D721Med (cell line): ENCODE measurements at regions not wholly inside any gene's neighbourhood (a gene's known extent, or its start where the extent isn't known, plus 50 kb on each side); places are given as distances from the start of the nearest gene placed in this dataset.

Source experiments
- DNase-seq: peaks from one replicate; pipeline ENCODE4 v3.0.0; 2011; ENCODE audit warnings: low spot score; ENCODE audit not compliant: insufficient read length
- FAIRE-seq: peaks from 2 replicates; lab custom pipeline; 2011; peaks lifted over from hg19 to GRCh38; lab: Jason Lieb, UNC
- TF ChIP-seq, protein P1 (sequence below): IDR thresholded peaks from 2 replicates; pipeline ENCODE4 v1.5.1; 2012; ENCODE audit warnings: mild to moderate bottlenecking, control low read depth; ENCODE audit not compliant: insufficient read depth; ENCODE audit errors: missing control alignments

DNA sequence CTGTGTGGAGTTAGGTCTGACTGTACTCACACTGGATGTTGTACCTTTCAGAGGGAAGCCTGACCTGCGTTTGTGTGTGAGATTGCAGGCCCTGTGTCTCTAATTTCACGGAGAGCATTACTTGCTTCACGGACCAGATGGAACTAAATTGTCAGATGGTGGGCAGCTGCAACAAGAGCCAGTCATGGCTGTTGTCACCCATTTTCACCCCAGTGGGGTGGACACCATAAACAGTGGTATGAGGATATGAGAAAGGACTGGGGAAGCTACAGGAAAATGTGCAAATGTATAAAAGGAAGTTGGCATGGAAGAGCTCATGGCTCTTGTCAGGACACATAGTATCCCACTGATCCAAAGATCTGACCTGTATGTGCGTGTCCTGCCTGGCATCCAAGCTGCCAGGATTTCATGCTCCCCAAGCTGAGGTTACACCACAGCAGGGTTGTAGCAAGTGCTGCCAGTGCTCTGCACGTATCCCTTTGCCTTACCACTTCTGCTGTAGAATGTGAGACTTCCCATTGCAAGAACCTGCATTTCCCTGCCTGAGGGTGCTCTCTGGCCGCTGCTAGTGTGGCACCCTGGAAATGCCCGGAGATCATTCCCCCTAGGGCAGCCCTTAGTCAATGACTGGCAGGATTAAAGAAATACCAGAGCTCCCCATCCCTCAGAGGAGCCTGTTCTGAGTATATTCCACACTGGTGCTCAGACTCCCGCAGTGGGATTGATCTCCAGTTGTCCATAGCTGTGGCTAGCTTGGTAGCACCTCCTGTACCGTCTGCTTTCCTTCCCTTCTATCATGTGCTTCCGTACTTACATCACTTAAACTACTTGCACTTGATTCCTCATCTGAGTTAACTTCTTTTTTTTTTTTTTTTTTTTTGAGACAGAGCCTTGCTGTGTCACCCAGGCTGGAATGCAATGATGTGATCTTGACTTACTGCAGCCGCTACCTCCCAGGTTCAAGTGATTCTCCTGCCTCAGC lies 70.4 kb upstream of the TANC2 start:
- FAIRE-seq (no peak), DNase-seq (no peak)
- TF ChIP-seq, protein P1, sequence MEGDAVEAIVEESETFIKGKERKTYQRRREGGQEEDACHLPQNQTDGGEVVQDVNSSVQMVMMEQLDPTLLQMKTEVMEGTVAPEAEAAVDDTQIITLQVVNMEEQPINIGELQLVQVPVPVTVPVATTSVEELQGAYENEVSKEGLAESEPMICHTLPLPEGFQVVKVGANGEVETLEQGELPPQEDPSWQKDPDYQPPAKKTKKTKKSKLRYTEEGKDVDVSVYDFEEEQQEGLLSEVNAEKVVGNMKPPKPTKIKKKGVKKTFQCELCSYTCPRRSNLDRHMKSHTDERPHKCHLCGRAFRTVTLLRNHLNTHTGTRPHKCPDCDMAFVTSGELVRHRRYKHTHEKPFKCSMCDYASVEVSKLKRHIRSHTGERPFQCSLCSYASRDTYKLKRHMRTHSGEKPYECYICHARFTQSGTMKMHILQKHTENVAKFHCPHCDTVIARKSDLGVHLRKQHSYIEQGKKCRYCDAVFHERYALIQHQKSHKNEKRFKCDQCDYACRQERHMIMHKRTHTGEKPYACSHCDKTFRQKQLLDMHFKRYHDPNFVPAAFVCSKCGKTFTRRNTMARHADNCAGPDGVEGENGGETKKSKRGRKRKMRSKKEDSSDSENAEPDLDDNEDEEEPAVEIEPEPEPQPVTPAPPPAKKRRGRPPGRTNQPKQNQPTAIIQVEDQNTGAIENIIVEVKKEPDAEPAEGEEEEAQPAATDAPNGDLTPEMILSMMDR, result no peak

DNA sequence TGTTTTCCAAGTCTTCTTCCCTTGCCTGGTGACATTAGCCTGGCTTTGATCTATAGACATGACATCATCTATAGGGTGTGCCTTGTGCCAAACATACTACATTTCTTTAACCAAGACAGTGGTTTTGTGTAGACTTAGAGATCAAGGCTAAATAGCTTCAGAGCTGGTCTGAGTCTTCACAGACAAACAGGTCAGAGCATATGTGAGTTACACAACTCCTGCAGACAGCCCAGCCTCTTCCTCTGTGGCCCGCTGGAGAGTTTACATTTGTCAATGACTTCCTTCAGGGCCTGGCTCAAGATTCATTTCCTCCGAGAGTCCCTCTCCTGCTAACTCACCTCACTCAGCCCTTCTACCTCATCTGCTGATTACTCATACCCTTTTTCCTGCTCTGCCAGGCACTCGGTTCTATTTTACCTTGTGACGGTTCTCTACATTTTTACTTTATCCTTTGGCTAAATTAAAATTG lies 73.1 kb upstream of the TANC2 start:
- FAIRE-seq (no peak), DNase-seq (no peak)
- TF ChIP-seq, protein P1, result no peak

DNA sequence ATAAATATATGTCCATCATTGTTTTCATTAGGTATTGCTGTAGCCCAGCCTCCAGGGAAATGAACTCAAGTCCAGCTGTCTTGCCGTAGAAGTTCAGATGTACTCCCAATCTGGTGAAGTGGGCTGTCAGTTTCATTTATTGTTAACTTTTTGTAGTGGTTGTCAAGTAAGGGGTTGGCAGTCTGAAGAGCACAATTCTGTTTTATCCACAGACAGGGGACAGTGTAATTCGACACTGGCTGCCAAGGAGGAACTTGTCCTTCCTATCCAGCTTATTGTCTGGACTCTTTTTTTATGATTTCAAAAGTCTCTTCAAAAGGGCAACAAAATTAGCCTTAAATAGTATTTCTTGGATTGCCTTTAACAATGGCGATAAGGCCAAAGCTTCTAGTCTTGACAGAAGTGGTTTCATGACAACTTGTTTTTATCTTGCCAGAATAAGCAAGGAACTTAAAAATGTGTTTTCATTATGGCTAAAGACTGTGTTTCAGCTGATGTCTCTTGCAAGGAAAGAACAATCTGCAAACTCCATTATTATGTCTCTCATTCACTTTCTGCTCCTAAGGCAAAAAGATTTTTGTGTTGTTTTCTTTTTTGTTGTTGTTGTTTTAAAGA lies 73.9 kb upstream of the TANC2 start:
- FAIRE-seq (no peak), DNase-seq (no peak)
- TF ChIP-seq, protein P1, result no peak

DNA sequence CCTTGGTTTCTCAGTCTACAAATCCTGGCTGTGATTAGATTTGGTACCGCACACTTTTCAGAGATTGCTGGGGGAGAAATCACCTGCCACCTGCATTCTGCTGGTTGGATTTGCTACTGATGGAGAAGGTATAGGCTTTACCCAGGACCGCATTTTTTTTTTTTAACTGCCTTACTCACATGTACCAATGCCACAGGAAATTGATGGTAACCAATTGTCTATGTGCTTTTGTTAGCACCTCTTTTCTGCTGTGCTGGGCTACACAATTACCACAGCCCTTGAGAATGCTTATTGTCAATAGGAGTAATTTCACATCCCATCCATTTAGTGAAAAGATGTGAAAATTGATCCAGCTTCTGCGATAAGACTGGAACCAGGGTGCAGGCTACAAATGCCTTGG lies 74.4 kb upstream of the TANC2 start:
- TF ChIP-seq, protein P1, result no peak
- FAIRE-seq, result no peak

DNA sequence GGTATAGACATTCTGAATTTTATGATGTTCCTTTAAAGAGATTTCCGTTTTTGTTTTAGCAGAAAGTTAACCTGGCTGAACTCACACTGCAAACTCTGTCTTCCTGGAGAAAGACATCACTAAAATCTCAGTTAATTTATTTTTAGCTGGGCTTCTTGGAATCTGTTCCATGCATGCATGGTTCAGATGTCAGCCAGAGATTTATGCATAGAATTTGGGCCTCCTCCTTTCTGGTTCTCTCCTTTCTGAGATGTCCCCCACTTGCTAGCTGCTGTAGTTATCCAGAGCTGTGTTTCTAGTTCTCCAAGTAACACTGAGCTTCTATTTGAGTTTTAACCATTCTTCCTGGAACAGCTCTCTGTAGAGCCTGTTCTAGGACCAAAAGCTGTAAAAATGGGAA lies 77.3 kb upstream of the TANC2 start:
- TF ChIP-seq, protein P1, result no peak
- DNase-seq, result no peak
- FAIRE-seq, result no peak

More for the DNA sequence above, 74.4 kb upstream of the TANC2 start:
- DNase-seq, result no peak

DNA sequence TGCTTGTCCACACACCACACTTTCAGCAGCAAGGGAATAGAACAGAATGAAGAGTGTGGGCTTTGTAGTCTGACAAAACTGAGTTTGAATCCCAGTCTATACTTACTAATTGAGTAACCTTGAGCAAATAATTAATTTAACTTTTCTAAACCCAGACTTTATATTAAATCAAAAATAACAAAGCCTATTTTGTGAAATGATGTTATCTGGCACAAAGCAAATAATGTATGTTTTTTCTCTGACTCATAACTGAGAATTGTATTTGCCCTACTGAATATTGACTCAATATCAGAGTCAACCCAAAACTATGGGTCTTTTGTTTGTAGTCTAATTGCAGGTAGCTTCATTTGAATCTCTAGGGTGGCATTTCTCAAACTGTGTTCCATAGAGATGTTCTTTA lies 77.9 kb upstream of the TANC2 start:
- no peak for FAIRE-seq
- TF ChIP-seq, protein P1, result no peak
- no peak for DNase-seq

DNA sequence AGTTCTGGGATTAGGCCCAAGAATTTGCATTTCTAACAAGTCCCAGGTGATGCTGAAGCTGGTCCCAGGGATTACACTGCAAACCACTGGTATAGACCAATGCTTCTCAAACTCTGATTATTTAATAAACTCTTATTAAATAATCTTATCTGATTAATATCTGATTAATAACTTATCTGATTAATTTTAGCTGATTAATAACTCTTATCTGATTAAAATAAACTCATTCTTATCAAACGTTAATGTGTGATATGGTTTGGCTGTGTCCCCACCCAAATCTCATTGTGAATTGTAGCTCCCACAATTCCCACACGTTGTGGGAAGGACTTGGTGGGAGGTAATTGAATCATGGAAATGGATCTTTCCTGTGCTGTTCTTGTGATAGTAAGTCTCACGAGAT lies 78.6 kb upstream of the TANC2 start:
- TF ChIP-seq, protein P1, result no peak
- FAIRE-seq (no peak), DNase-seq (no peak)
